ENCODE measurements at regions not wholly inside any gene's neighbourhood (a gene's known extent, or its start where the extent isn't known, plus 50 kb on each side); places are given as distances from the start of the nearest gene placed in this dataset.

- Histone ChIP-seq H3K4me3 (no peak overlapping the region), H3K27ac (no peak overlapping the region), H3K36me3 (no peaks in the 10 kb centered on the region), H3K9me3 (no peaks in the 10 kb centered on the region), H3K4me1 (no peaks in the 10 kb centered on the region), H3K27me3 (no peaks in the 10 kb centered on the region)
- no peak for TF ChIP-seq CTCF (IDR thresholded peaks at IDR 0.05)
- TF ChIP-seq POLR2A (IDR thresholded peaks at IDR 0.05), result no peak
- no peak for DNase-seq
Measured at GRCh38 chr18:43622024-43622423, 344.7 kb upstream of the SYT4 start.

GRCh38 chr18:43625582-43625981 lies 348.3 kb upstream of the SYT4 start:
- DNase-seq, result no peak
- Histone ChIP-seq H3K9me3 (no peaks in the 10 kb centered on the region), H3K4me1 (no peaks in the 10 kb centered on the region), H3K27ac (no peak overlapping the region), H3K4me3 (no peak overlapping the region), H3K36me3 (no peaks in the 10 kb centered on the region), H3K27me3 (no peaks in the 10 kb centered on the region)
- TF ChIP-seq CTCF (IDR thresholded peaks at IDR 0.05) (no peak), POLR2A (IDR thresholded peaks at IDR 0.05) (no peak)

- DNase-seq, result no peak
- H3K9me3 ChIP-seq, result no peaks in the 10 kb centered on the region
- no peak overlapping the region for H3K4me3 ChIP-seq
- H3K4me1 ChIP-seq, result no peaks in the 10 kb centered on the region
- no peaks in the 10 kb centered on the region for H3K36me3 ChIP-seq
- H3K27ac ChIP-seq, result no peak overlapping the region
- no peaks in the 10 kb centered on the region for H3K27me3 ChIP-seq
- TF ChIP-seq POLR2A (IDR thresholded peaks at IDR 0.05) (no peak), CTCF (IDR thresholded peaks at IDR 0.05) (no peak)
Measured at GRCh38 chr18:43627848-43628530, 350.7 kb upstream of the SYT4 start.

GRCh38 chr18:43634994-43635393 lies 357.7 kb upstream of the SYT4 start:
- TF ChIP-seq CTCF (IDR thresholded peaks at IDR 0.05) (no peak), POLR2A (IDR thresholded peaks at IDR 0.05) (no peak)
- Histone ChIP-seq H3K27me3 (no peaks in the 10 kb centered on the region), H3K4me3 (no peak overlapping the region), H3K27ac (no peak overlapping the region), H3K36me3 (no peaks in the 10 kb centered on the region), H3K9me3 (no peaks in the 10 kb centered on the region), H3K4me1 (no peaks in the 10 kb centered on the region)
- DNase-seq, result no peak

- no peaks in the 10 kb centered on the region for H3K27me3 ChIP-seq
- H3K36me3 ChIP-seq, result no peaks in the 10 kb centered on the region
- H3K4me1 ChIP-seq, result no peaks in the 10 kb centered on the region
- no peak overlapping the region for H3K27ac ChIP-seq
- no peak for DNase-seq
- H3K4me3 ChIP-seq, result no peak overlapping the region
- TF ChIP-seq CTCF (IDR thresholded peaks at IDR 0.05), result no peak
- no peak for TF ChIP-seq POLR2A (IDR thresholded peaks at IDR 0.05)
- no peaks in the 10 kb centered on the region for H3K9me3 ChIP-seq
Measured at GRCh38 chr18:43635397-43635796, 358.1 kb upstream of the SYT4 start.

Measured in Peyer's patch (tissue), 4 donors.